B cell (primary cell): ENCODE measurements at regions not wholly inside any gene's neighbourhood (a gene's known extent, or its start where the extent isn't known, plus 50 kb on each side); places are given as distances from the start of the nearest gene placed in this dataset.
"Not testable (repeated sequence)": the region's sequence is repeated elsewhere in the genome, so short reads cannot be mapped to it uniquely, and the experiment has no call there.

Experiments
- ATAC-seq: fragments of 200-7000 bp; cut with Tn5 transposase; one replicate; pipeline ENCODE4 v1.10.0; 2021; ENCODE audit warnings: low read depth, mild to moderate bottlenecking, moderate number of reproducible peaks, moderate library complexity
- CTCF ChIA-PET: fragments of 350-600 bp; sonication (Branson Sonifier 250); formaldehyde crosslinking; loops from one replicate; lab custom pipeline; 2021; ENCODE audit warnings: antibody characterized with exemption, inconsistent platforms; lab: Charles Lee
- POLR2A ChIA-PET: fragments of 350-600 bp; sonication (Branson Sonifier 250); formaldehyde crosslinking; loops from one replicate; lab custom pipeline; 2021; ENCODE audit warnings: antibody characterized with exemption; lab: Charles Lee
- DNase-seq: peaks from one replicate; pipeline ENCODE4 v3.0.0; 2013
- H2AFZ ChIP-seq: 2 replicates; pipeline ENCODE4 v1.6.1; 2012; ENCODE audit warnings: mild to moderate bottlenecking, low read depth, low read length; ENCODE audit not compliant: insufficient read depth, poor library complexity, severe bottlenecking
- H3K27ac ChIP-seq, 2 donors: 1 replicate in 1 of 2; 2 replicates in 1 of 2; pipeline ENCODE4 v1.5.1; 2012 to 2013; ENCODE audit warnings: low read length in 2 of 2, mild to moderate bottlenecking in 2 of 2, moderate library complexity in 1 of 2
- H3K27me3 ChIP-seq, 4 experiments: fragments of 200-600 bp in 1 of 4; sonication (generic) in 1 of 4; replicated peaks in 1 of 4; 1 replicate in 2 of 4; 2 replicates in 2 of 4; pipeline versions ENCODE4 v1.6.1 to v1.7.0; 2013 to 2016; ENCODE audit warnings: low read length in 3 of 4, mild to moderate bottlenecking in 2 of 4, mixed read lengths in 1 of 4, moderate library complexity in 1 of 4; ENCODE audit not compliant: insufficient read depth in 4 of 4, control insufficient read depth in 3 of 4; ENCODE audit errors: control extremely low read depth in 1 of 4
- H3K36me3 ChIP-seq, 2 experiments: replicated peaks in 1 of 2; 1 replicate in 1 of 2; 2 replicates in 1 of 2; pipeline versions ENCODE4 v1.6.1 to v1.7.1; 2013; ENCODE audit warnings: low read length in 1 of 2; ENCODE audit not compliant: insufficient read depth in 2 of 2, control insufficient read depth in 1 of 2; ENCODE audit errors: control extremely low read depth in 1 of 2, extremely low read depth in 1 of 2
- H3K4me1 ChIP-seq, 2 donors: fragments of 200-600 bp in 1 of 2; sonication (generic) in 1 of 2; 1 replicate in 1 of 2; 2 replicates in 1 of 2; pipeline versions ENCODE4 v1.5.1 to v1.6.1; 2013 to 2017; ENCODE audit warnings: low read length in 2 of 2; ENCODE audit not compliant: control insufficient read depth in 2 of 2, insufficient read depth in 2 of 2
- H3K4me2 ChIP-seq: replicated peaks from 2 replicates; pipeline ENCODE3; 2012; ENCODE audit warnings: mild to moderate bottlenecking, low read depth, low read length; ENCODE audit not compliant: poor library complexity, severe bottlenecking
- H3K4me3 ChIP-seq, 5 experiments: fragments of 200-600 bp in 1 of 5; sonication (generic) in 1 of 5; 1 replicate in 3 of 5; 2 replicates in 2 of 5; pipeline versions ENCODE4 v1.5.1 to v1.7.0; 2011 to 2016; ENCODE audit warnings: low read length in 4 of 5, mild to moderate bottlenecking in 4 of 5, low read depth in 2 of 5, control low read depth in 1 of 5, moderate library complexity in 1 of 5; ENCODE audit not compliant: insufficient read depth in 1 of 5; ENCODE audit errors: control extremely low read depth in 1 of 5, extremely low read depth in 1 of 5
- H3K79me2 ChIP-seq: fragments of 200-600 bp; sonication (generic); one replicate; pipeline ENCODE4 v1.6.0; 2016; ENCODE audit warnings: low read length; ENCODE audit not compliant: control insufficient read depth, insufficient read depth
- H3K9ac ChIP-seq: fragments of 200-600 bp; sonication (generic); 2 replicates; pipeline ENCODE4 v1.6.1; 2017; ENCODE audit warnings: mild to moderate bottlenecking, low read length, moderate library complexity
- H3K9me3 ChIP-seq, 3 donors: one replicate each; pipeline versions ENCODE4 v1.6.1 to v1.7.1; 2013; ENCODE audit warnings: low read length in 2 of 3; ENCODE audit not compliant: control insufficient read depth in 2 of 3, insufficient read depth in 1 of 3; ENCODE audit errors: control extremely low read depth in 1 of 3
- H4K20me1 ChIP-seq: 2 replicates; pipeline ENCODE4 v1.6.0; 2012; ENCODE audit warnings: mild to moderate bottlenecking, low read length; ENCODE audit not compliant: insufficient read depth, control insufficient read depth, poor library complexity, severe bottlenecking
- H3K27ac Mint-ChIP-seq: one replicate; pipeline ENCODE4 v1.8.0; 2021; ENCODE audit warnings: mixed read lengths
- H3K27me3 Mint-ChIP-seq: one replicate; pipeline ENCODE4 v1.8.0; 2021; ENCODE audit warnings: mixed read lengths
- H3K4me1 Mint-ChIP-seq: one replicate; pipeline ENCODE4 v1.8.0; 2021; ENCODE audit warnings: mixed read lengths
- H3K4me3 Mint-ChIP-seq: one replicate; pipeline ENCODE4 v1.8.0; 2021; ENCODE audit warnings: mixed read lengths
- H3K9me3 Mint-ChIP-seq: one replicate; pipeline ENCODE4 v1.8.0; 2022; ENCODE audit warnings: mixed read lengths; ENCODE audit not compliant: insufficient read depth
- EZH2 ChIP-seq: IDR thresholded peaks from 2 replicates; pipeline ENCODE4 v1.6.1; 2012; ENCODE audit warnings: borderline replicate concordance, low read depth, mild to moderate bottlenecking, moderate library complexity, low read length; ENCODE audit not compliant: insufficient read depth, poor library complexity, severe bottlenecking
- WGBS: methylation state at CpG from one replicate; pipeline ENCODE4 v1.1.5; 2013; ENCODE audit warnings: missing lambda C conversion rate; ENCODE audit not compliant: insufficient coverage; 5-methylcytosine and 5-hydroxymethylcytosine counted together
- intact Hi-C: fragments of 100-400 bp; cut with micrococcal nuclease; formaldehyde crosslinking; loops from one replicate; pipeline ENCODE4 v1.10.0; 2022
- TF ChIP-seq, protein P1 (sequence below): fragments of 200-600 bp; IDR thresholded peaks from one replicate; pipeline ENCODE4 v1.8.0; 2022; ENCODE audit warnings: antibody characterized with exemption, mild to moderate bottlenecking

GRCh38 chr11:25488176-25488575 is 843.8 kb upstream of the ANO3 start:
- ATAC-seq, H3K36me3 ChIP-seq, H3K27ac ChIP-seq, H3K27ac Mint-ChIP-seq, H3K9ac ChIP-seq, H3K9me3 ChIP-seq, H4K20me1 ChIP-seq, DNase-seq, H3K79me2 ChIP-seq, POLR2A ChIA-PET, H2AFZ ChIP-seq, H3K4me2 ChIP-seq, H3K27me3 ChIP-seq, H3K4me1 Mint-ChIP-seq, CTCF ChIA-PET, H3K9me3 Mint-ChIP-seq, H3K4me3 ChIP-seq, H3K27me3 Mint-ChIP-seq, H3K4me1 ChIP-seq, intact Hi-C loops, H3K4me3 Mint-ChIP-seq: not testable (repeated sequence)
- 100% methylated on average over 1 of the region's 5 CpGs for WGBS

- H3K9ac ChIP-seq, intact Hi-C loops, H3K4me3 ChIP-seq, H3K36me3 ChIP-seq, CTCF ChIA-PET, H3K27ac Mint-ChIP-seq, H3K27me3 Mint-ChIP-seq, H3K9me3 Mint-ChIP-seq, POLR2A ChIA-PET, H3K4me1 ChIP-seq, ATAC-seq, H3K4me2 ChIP-seq, H3K9me3 ChIP-seq, H3K79me2 ChIP-seq, H3K27me3 ChIP-seq, H4K20me1 ChIP-seq, DNase-seq, H2AFZ ChIP-seq, H3K4me3 Mint-ChIP-seq, H3K4me1 Mint-ChIP-seq, H3K27ac ChIP-seq: not testable (repeated sequence)
- 71% methylated on average over 7 of the region's 7 CpGs for WGBS
These were observed 830.5 kb upstream of the ANO3 start for GRCh38 chr11:25501426-25501825.

DNA sequence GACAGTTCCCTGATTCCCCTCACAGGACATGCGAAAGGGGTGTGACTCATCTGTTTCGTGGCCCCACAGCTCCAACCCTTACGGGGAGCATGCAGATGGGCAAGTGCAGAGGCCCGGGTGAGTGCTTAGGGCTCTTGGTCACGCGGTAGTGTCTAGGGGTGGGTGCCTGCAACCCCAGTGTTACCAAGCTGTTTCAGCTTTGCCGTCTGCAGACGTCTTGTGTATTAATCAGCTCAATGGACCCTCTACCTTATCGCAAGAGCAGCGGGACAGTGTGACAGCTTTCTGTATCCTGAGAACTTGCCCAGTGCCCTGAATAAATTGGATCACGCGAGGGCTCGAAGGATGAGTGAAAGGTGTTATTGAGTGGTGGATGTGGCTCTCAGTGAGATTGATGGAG is 816.4 kb upstream of the ANO3 start:
- intact Hi-C loops, result no loop called here
- Histone ChIP-seq H3K79me2 (no peaks in the 10 kb centered on the region), H3K9me3 (peaks cover 0 to 2% (median 0%) of the 10 kb centered on the region in 3 donors), H3K27me3 (no peaks in the 10 kb centered on the region), H3K4me1 (no peaks in the 10 kb centered on the region), H3K4me2 (no peak overlapping the region), H4K20me1 (no peaks in the 10 kb centered on the region), H3K27ac (no peak overlapping the region), H3K9ac (no peak overlapping the region), H2AFZ (no peak overlapping the region), H3K36me3 (no peaks in the 10 kb centered on the region), H3K4me3 (no peak overlapping the region)
- CTCF ChIA-PET, result no interaction called here
- 96% methylated on average over 13 of the region's 13 CpGs for WGBS
- DNase-seq (no peak), ATAC-seq (no peak)
- H3K27ac Mint-ChIP-seq, result no peak overlapping the region
- no peaks in the 10 kb centered on the region for H3K4me1 Mint-ChIP-seq
- no peaks in the 10 kb centered on the region for H3K27me3 Mint-ChIP-seq
- peaks cover 2% of the 10 kb centered on the region for H3K9me3 Mint-ChIP-seq
- TF ChIP-seq, protein P1, sequence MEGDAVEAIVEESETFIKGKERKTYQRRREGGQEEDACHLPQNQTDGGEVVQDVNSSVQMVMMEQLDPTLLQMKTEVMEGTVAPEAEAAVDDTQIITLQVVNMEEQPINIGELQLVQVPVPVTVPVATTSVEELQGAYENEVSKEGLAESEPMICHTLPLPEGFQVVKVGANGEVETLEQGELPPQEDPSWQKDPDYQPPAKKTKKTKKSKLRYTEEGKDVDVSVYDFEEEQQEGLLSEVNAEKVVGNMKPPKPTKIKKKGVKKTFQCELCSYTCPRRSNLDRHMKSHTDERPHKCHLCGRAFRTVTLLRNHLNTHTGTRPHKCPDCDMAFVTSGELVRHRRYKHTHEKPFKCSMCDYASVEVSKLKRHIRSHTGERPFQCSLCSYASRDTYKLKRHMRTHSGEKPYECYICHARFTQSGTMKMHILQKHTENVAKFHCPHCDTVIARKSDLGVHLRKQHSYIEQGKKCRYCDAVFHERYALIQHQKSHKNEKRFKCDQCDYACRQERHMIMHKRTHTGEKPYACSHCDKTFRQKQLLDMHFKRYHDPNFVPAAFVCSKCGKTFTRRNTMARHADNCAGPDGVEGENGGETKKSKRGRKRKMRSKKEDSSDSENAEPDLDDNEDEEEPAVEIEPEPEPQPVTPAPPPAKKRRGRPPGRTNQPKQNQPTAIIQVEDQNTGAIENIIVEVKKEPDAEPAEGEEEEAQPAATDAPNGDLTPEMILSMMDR, result no peak
- TF ChIP-seq EZH2, result no peak
- no peak overlapping the region for H3K4me3 Mint-ChIP-seq
- POLR2A ChIA-PET, result no interaction called here
